HCT116 (cell line): ENCODE measurements at regions not wholly inside any gene's neighbourhood (a gene's known extent, or its start where the extent isn't known, plus 50 kb on each side); places are given as distances from the start of the nearest gene placed in this dataset.

Experiments
- ATAC-seq: fragments of 200-7000 bp; cut with Tn5 transposase; 2 replicates; pipeline ENCODE4 v1.9.1; 2020; ENCODE audit warnings: mild to moderate bottlenecking, moderate library complexity
- BruUV-seq: library from RNA; stranded (reverse); fragments of 400-500 nt; replicated peaks from 2 replicates; lab custom pipeline; 2021; lab: Mats Ljungman, UMichigan
- CTCF ChIA-PET: fragments of 300-600 bp; sonication (Branson Sonifier 250); formaldehyde crosslinking; loops from one replicate; lab custom pipeline; 2021; ENCODE audit warnings: antibody characterized with exemption; lab: Charles Lee
- POLR2A ChIA-PET: fragments of 300-600, 350-600 bp; sonication (Branson Sonifier 250); formaldehyde crosslinking; loops from one replicate; lab custom pipeline; 2021; ENCODE audit warnings: antibody characterized with exemption; lab: Charles Lee
- RAD21 ChIA-PET, 2 experiments: fragments of 300-600 bp; sonication (Branson Sonifier 250); formaldehyde crosslinking; loops; one replicate each; lab custom pipeline; 2023; ENCODE audit warnings: low total read pairs in 2 of 2; ENCODE audit not compliant: uncharacterized antibody in 2 of 2, unreplicated experiment in 2 of 2, low non-redundant PET in 1 of 2; lab: Charles Lee
- DNase-seq: peaks from one replicate; pipeline ENCODE4 v3.0.0-alpha.2; 2010; ENCODE audit warnings: low read depth, low spot score
- H2AFZ ChIP-seq: fragments of 200-600 bp; shearing (Covaris generic), sonication (generic); 2 replicates; pipeline ENCODE4 v1.6.1; 2017; ENCODE audit warnings: low read depth, mixed run types, mixed read lengths, antibody characterized with exemption, low read length; ENCODE audit not compliant: poor library complexity, severe bottlenecking
- H3K27ac ChIP-seq: 2 replicates; pipeline ENCODE4 v1.5.1; 2012; ENCODE audit warnings: low read depth, low read length
- H3K27me3 ChIP-seq: fragments of 200-600 bp; sonication (generic); 2 replicates; pipeline ENCODE4 v1.6.1; 2016; ENCODE audit warnings: mixed run types, low read length, mixed read lengths; ENCODE audit not compliant: insufficient read depth
- H3K36me3 ChIP-seq, 2 experiments: fragments of 200-500 bp in 1 of 2; fragments of 200-600 bp in 1 of 2; sonication (Bioruptor generic) in 1 of 2; sonication (generic) in 1 of 2; 2 replicates each; pipeline versions ENCODE4 v1.5.1 to v1.6.1; 2014 to 2016; ENCODE audit warnings: low read length in 2 of 2, inconsistent platforms in 1 of 2, mixed read lengths in 1 of 2, mixed run types in 1 of 2; ENCODE audit not compliant: insufficient read depth in 2 of 2, control insufficient read depth in 1 of 2
- H3K4me1 ChIP-seq, 2 experiments: fragments of 200-600 bp in 1 of 2; sonication (generic) in 1 of 2; 2 replicates each; pipeline versions ENCODE4 v1.5.1 to v1.6.1; 2012 to 2017; ENCODE audit warnings: low read length in 2 of 2, inconsistent platforms in 1 of 2, mild to moderate bottlenecking in 1 of 2, mixed read lengths in 1 of 2, mixed run types in 1 of 2, moderate library complexity in 1 of 2; ENCODE audit not compliant: insufficient read depth in 2 of 2, control insufficient read depth in 1 of 2
- H3K4me2 ChIP-seq: fragments of 200-600 bp; sonication (generic); 2 replicates; pipeline ENCODE4 v1.6.1; 2017; ENCODE audit warnings: mixed run types, low read length, mixed read lengths
- H3K4me3 ChIP-seq, 2 experiments: fragments of 200-600 bp in 1 of 2; sonication (generic) in 1 of 2; replicated peaks in 1 of 2; 2 replicates each; pipeline ENCODE4 v1.5.1; 2011 to 2016; ENCODE audit warnings: low read length in 2 of 2, control low read depth in 1 of 2, low read depth in 1 of 2, mild to moderate bottlenecking in 1 of 2, mixed read lengths in 1 of 2, mixed run types in 1 of 2
- H3K79me2 ChIP-seq: fragments of 200-600 bp; sonication (generic); 2 replicates; pipeline ENCODE4 v1.6.1; 2017; ENCODE audit warnings: mild to moderate bottlenecking, mixed run types, low read length, moderate library complexity, mixed read lengths; ENCODE audit not compliant: insufficient read depth
- H3K9ac ChIP-seq: fragments of 200-600 bp; sonication (generic); 2 replicates; pipeline ENCODE4 v1.6.1; 2016; ENCODE audit warnings: low read length, mixed read lengths
- H3K9me2 ChIP-seq: fragments of 200-600 bp; sonication (generic), shearing (Covaris generic); 2 replicates; pipeline ENCODE4 v1.6.1; 2017; ENCODE audit warnings: mixed run types, mild to moderate bottlenecking, moderate library complexity; ENCODE audit not compliant: insufficient read depth
- H3K9me3 ChIP-seq, 2 experiments: fragments of 200-500 bp in 1 of 2; fragments of 200-600 bp in 1 of 2; sonication (Bioruptor generic) in 1 of 2; sonication (generic) in 1 of 2; 2 replicates each; pipeline ENCODE4 v1.6.1; 2014 to 2017; ENCODE audit warnings: low read length in 2 of 2, mixed read lengths in 2 of 2, inconsistent platforms in 1 of 2, low read depth in 1 of 2, mild to moderate bottlenecking in 1 of 2, mixed run types in 1 of 2, moderate library complexity in 1 of 2; ENCODE audit not compliant: control insufficient read depth in 1 of 2, insufficient read depth in 1 of 2
- H4K20me1 ChIP-seq: fragments of 200-600 bp; sonication (generic), shearing (Covaris generic); 2 replicates; pipeline ENCODE4 v1.6.1; 2017; ENCODE audit warnings: mixed run types, mild to moderate bottlenecking, moderate library complexity; ENCODE audit not compliant: insufficient read depth
- ELF1 ChIP-seq: IDR thresholded peaks from 2 replicates; pipeline ENCODE4 v1.6.1; 2012; ENCODE audit warnings: low read depth, borderline replicate concordance
- EZH2 ChIP-seq: fragments of 200-600 bp; sonication (generic); IDR thresholded peaks from 2 replicates; pipeline ENCODE4 v1.6.1; 2017; ENCODE audit warnings: antibody characterized with exemption, mixed run types
- EZH2phosphoT487 ChIP-seq: fragments of 200-600 bp; IDR thresholded peaks from 2 replicates; pipeline ENCODE4 v1.6.1; 2018; ENCODE audit warnings: antibody characterized with exemption, borderline replicate concordance
- JUND ChIP-seq: IDR thresholded peaks from 2 replicates; pipeline ENCODE4 v1.6.1; 2012
- POLR2A ChIP-seq: IDR thresholded peaks from 2 replicates; pipeline ENCODE4 v1.7.0; 2011; ENCODE audit warnings: borderline replicate concordance; ENCODE audit not compliant: insufficient read depth, insufficient read length; ENCODE audit errors: extremely low read depth
- REST ChIP-seq: IDR thresholded peaks from 2 replicates; pipeline ENCODE4 v1.6.1; 2012; ENCODE audit warnings: low read depth
- SIN3A ChIP-seq: IDR thresholded peaks from 2 replicates; pipeline ENCODE4 v1.6.1; 2012; ENCODE audit warnings: low read depth
- SP1 ChIP-seq: IDR thresholded peaks from 2 replicates; pipeline ENCODE4 v1.6.1; 2012; ENCODE audit warnings: low read depth
- TCF7L2 ChIP-seq: IDR thresholded peaks from 2 replicates; pipeline ENCODE4 v1.7.0; 2011; ENCODE audit warnings: borderline replicate concordance, inconsistent platforms; ENCODE audit not compliant: insufficient read depth, insufficient read length; ENCODE audit errors: extremely low read depth
- YY1 ChIP-seq: IDR thresholded peaks from 2 replicates; pipeline ENCODE4 v1.6.1; 2011; ENCODE audit warnings: low read length, low read depth, moderate library complexity, mild to moderate bottlenecking; ENCODE audit not compliant: insufficient replicate concordance; ENCODE audit errors: extremely low read depth
- ZBTB33 ChIP-seq: IDR thresholded peaks from 2 replicates; pipeline ENCODE4 v1.6.1; 2011; ENCODE audit warnings: mild to moderate bottlenecking, low read length, moderate library complexity; ENCODE audit not compliant: insufficient replicate concordance; ENCODE audit errors: extremely low read depth
- ZFX ChIP-seq: fragments of 450-650 bp; IDR thresholded peaks from 2 replicates; pipeline ENCODE4 v1.6.1; 2017
- intact Hi-C: fragments of 100-400 bp; cut with micrococcal nuclease; formaldehyde crosslinking; loops from 2 replicates; pipeline ENCODE4 v1.10.0; 2022

- H3K9ac ChIP-seq, result no peak overlapping the region
- H3K79me2 ChIP-seq, result no peaks in the 10 kb centered on the region
- no peak for ATAC-seq
- H3K9me2 ChIP-seq, result no peaks in the 10 kb centered on the region
- H3K36me3 ChIP-seq, result no peaks in the 10 kb centered on the region
- H3K4me1 ChIP-seq, result no peaks in the 10 kb centered on the region
- peaks cover 0 to 13% of the 10 kb centered on the region in 2 experiments; a peak in 1 of 4 replicates for H3K9me3 ChIP-seq
- intact Hi-C loops, result no loop called here
- H3K4me3 ChIP-seq, result no peak overlapping the region
- H4K20me1 ChIP-seq, result no peaks in the 10 kb centered on the region
- TF ChIP-seq ZFX, result no peak
- no peak for TF ChIP-seq EZH2phosphoT487
- no peak for TF ChIP-seq REST
- no peak for TF ChIP-seq EZH2
- no peak for TF ChIP-seq TCF7L2
- TF ChIP-seq ZBTB33, result no peak
- no peak for TF ChIP-seq SP1
- no peak for TF ChIP-seq SIN3A
- TF ChIP-seq YY1, result no peak
- no peak for TF ChIP-seq ELF1
- TF ChIP-seq JUND, result no peak
- no peak for TF ChIP-seq POLR2A
- no peak for DNase-seq
- ChIA-PET POLR2A (no interaction called here), CTCF (no interaction called here), RAD21 (no interaction called here)
- no peak overlapping the region for H2AFZ ChIP-seq
- no peaks in the 10 kb centered on the region for H3K27me3 ChIP-seq
- H3K4me2 ChIP-seq, result no peak overlapping the region
- BruUV-seq, result no TSS peak
- H3K27ac ChIP-seq, result no peak overlapping the region
Observed at GRCh38 chr13:59319276-59319675, 844.5 kb downstream of the DIAPH3 start.
